Esophagus squamous epithelium (tissue), 4 donors: ENCODE measurements at regions not wholly inside any gene's neighbourhood (a gene's known extent, or its start where the extent isn't known, plus 50 kb on each side); places are given as distances from the start of the nearest gene placed in this dataset.

Experiments
- CTCF ChIP-seq, 6 experiments: fragments of 450-650 bp in 4 of 6; fragments of 200-600 bp in 2 of 6; sonication (generic) in 2 of 6; IDR thresholded peaks; one replicate each; pipeline ENCODE4 v1.5.1; 2016 to 2019; ENCODE audit warnings: antibody characterized with exemption in 6 of 6, mild to moderate bottlenecking in 4 of 6, moderate library complexity in 4 of 6
- POLR2A ChIP-seq, 4 donors: fragments of 450-650 bp; IDR thresholded peaks; one replicate each; pipeline ENCODE4 v1.6.1; 2017; ENCODE audit warnings: antibody characterized with exemption in 4 of 4, mild to moderate bottlenecking in 4 of 4, moderate library complexity in 3 of 4

- TF ChIP-seq CTCF (IDR thresholded peaks at IDR 0.05) (no peak), POLR2A (IDR thresholded peaks at IDR 0.05) (no peak)
These were observed 126.9 kb upstream of the SLC35F3 start for GRCh38 chr1:233777566-233777965.
